ENCODE measurements at regions not wholly inside any gene's neighbourhood (a gene's known extent, or its start where the extent isn't known, plus 50 kb on each side); places are given as distances from the start of the nearest gene placed in this dataset.

DNA sequence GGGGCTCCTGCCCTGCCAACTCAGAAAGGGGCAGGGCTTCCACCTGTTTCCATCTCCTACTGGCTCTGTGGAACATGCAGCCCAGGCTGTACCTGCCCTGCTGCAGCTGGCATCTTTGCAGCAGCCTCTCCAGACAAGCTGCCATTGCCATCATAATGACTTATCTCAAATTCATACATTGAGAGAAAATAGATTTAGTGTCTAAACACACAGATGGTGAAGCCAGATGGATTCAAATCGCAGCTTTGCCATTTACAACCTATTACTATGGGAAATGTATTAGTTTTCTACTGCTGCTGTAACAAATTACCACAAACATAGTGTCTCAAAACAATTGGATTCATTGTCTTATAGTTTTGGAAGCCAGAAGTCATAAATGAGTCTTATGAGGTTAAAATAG is 260.0 kb downstream of the KCNA4 start:
- TF ChIP-seq, protein P1, sequence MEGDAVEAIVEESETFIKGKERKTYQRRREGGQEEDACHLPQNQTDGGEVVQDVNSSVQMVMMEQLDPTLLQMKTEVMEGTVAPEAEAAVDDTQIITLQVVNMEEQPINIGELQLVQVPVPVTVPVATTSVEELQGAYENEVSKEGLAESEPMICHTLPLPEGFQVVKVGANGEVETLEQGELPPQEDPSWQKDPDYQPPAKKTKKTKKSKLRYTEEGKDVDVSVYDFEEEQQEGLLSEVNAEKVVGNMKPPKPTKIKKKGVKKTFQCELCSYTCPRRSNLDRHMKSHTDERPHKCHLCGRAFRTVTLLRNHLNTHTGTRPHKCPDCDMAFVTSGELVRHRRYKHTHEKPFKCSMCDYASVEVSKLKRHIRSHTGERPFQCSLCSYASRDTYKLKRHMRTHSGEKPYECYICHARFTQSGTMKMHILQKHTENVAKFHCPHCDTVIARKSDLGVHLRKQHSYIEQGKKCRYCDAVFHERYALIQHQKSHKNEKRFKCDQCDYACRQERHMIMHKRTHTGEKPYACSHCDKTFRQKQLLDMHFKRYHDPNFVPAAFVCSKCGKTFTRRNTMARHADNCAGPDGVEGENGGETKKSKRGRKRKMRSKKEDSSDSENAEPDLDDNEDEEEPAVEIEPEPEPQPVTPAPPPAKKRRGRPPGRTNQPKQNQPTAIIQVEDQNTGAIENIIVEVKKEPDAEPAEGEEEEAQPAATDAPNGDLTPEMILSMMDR (conservative IDR thresholded peaks at IDR 0.05; ENCODE audit: low read depth, low read length), result no peak
- no peak overlapping the region for H3K4me3 ChIP-seq (ENCODE audit: low read depth, low read length)
- DNase-seq (ENCODE audit: low read depth), result no peak

DNA sequence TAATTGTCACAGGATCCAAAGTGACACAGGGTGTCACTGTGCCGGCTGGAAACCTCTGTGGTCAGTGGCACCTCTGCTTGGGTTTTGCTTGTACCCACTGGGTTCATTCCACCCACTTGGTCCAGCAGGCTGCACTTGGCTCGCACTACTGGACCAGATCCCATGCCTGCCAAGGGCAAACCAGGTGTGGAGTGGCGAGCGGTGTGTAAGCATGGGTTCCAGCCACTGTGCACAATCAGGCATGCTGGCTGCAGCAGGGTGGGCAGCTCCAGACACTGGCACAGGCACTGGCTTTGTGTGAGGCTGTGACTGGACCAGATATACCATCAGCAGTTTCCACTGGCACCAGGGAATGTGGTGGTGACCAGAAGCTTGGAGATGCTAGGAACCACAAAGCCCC is 261.4 kb downstream of the KCNA4 start:
- TF ChIP-seq, protein P1 (conservative IDR thresholded peaks at IDR 0.05; ENCODE audit: low read depth, low read length), result no peak
- no peak overlapping the region for H3K4me3 ChIP-seq (ENCODE audit: low read depth, low read length)
- DNase-seq (ENCODE audit: low read depth), result no peak

DNA sequence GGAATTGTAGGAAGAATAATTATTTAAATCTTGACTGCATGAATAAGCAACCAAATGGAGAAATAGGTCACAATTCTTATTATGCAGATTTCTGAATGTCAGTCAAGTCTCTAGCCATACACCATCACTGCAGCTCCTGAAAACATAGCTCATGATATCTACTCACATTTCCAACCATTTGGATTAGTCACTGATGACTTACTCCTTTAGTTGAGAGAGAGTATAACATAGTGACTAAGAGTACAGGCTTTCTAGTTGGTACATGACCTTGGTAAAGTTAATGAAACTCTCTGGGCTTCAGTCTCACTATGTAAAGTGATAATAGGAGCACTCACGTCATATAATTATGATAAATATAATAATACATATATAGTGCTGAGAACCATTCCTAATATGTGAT is 265.2 kb downstream of the KCNA4 start:
- no peak for DNase-seq (ENCODE audit: low read depth)
- H3K4me3 ChIP-seq (ENCODE audit: low read depth, low read length), result no peak overlapping the region
- TF ChIP-seq, protein P1 (conservative IDR thresholded peaks at IDR 0.05; ENCODE audit: low read depth, low read length), result no peak

DNA sequence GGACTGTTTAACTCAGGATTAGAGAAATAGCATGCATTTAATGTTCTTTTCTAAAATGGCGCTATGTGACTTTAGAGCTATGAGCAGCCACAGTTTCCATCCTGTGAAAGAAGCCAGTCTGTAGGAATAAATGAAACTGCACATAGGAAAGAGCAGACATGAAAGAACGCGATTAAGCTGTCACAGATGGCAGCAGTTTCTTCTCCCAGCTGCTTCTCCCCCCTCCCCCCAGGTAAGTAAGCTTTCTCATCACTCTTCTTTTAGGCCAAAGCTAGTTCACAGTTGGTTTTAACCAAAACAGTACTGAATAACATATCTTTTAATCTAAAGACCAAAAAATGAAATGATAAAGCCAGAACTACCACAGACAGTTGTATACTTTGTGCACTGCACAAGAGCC is 266.4 kb downstream of the KCNA4 start:
- TF ChIP-seq, protein P1 (conservative IDR thresholded peaks at IDR 0.05; ENCODE audit: low read depth, low read length), result no peak

GRCh38 chr11:29734287-29734686 is 282.5 kb downstream of the KCNA4 start:
- TF ChIP-seq, protein P1 (conservative IDR thresholded peaks at IDR 0.05; ENCODE audit: low read depth, low read length), result no peak
- no peak for DNase-seq (ENCODE audit: low read depth)
- no peak overlapping the region for H3K4me3 ChIP-seq (ENCODE audit: low read depth, low read length)

More for the DNA sequence above, 266.4 kb downstream of the KCNA4 start:
- no peak for DNase-seq (ENCODE audit: low read depth)
- H3K4me3 ChIP-seq (ENCODE audit: low read depth, low read length), result no peak overlapping the region

DNA sequence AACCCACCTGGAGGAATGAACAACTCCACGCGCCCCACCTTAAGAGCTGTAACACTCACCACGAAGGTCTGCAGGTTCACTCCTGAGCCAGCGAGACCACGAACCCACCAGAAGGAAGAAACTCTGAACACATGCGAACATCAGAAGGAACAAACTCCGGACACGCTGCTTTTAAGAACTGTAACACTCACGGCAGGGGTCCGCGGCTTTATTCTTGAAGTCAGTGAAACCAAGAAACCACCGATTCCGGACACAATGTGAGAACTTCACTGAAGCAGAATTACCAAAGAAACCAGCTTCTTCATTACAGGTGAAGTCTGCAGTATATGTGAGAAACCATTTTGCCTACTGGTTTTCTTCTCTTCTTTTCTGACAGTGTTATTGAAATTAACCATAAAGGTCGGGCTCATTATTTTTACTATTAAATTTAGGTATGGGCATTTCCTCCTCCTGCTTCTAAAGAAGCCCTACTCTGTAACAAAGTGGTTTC is 303.0 kb downstream of the KCNA4 start:
- DNase-seq (ENCODE audit: low read depth), result no peak
- TF ChIP-seq, protein P1 (conservative IDR thresholded peaks at IDR 0.05; ENCODE audit: low read depth, low read length), result no peak
- H3K4me3 ChIP-seq (ENCODE audit: low read depth, low read length), result no peak overlapping the region

DNA sequence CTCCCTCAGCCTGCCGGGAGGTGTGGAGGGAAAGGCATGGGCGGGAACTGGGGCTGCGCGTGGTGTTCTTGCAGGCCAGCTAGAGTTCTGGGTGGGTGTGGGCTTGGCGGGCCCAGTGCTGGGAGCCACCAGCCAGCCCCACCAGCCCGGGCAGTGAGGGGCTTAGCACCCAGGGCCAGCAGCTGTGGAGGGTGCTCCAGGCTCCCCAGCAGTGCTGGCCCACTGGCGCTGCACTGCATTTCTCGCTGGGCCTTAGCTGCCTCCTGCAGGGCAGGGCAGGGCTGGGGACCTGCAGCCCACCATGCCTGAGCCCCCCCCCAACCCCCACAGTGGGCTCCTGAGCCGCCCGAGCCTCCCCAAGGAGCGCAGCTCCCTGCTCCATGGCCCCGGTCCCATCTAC is 304.2 kb downstream of the KCNA4 start:
- TF ChIP-seq, protein P1 (conservative IDR thresholded peaks at IDR 0.05; ENCODE audit: low read depth, low read length), result no peak
- DNase-seq (ENCODE audit: low read depth), result no peak
- H3K4me3 ChIP-seq (ENCODE audit: low read depth, low read length), result no peak overlapping the region

All from choroid plexus epithelial cell (primary cell).